Esophagus (tissue), 2 donors: ENCODE measurements at regions not wholly inside any gene's neighbourhood (a gene's known extent, or its start where the extent isn't known, plus 50 kb on each side); places are given as distances from the start of the nearest gene placed in this dataset.
A peak's percentile ranks its signal among the peaks of the same experiment; 100 is the strongest.

Experiments
- H3K27ac ChIP-seq, 2 donors: one replicate each; pipeline ENCODE4 v1.5.1; 2013; ENCODE audit warnings: low read depth in 2 of 2, mild to moderate bottlenecking in 2 of 2, inconsistent platforms in 1 of 2, low read length in 1 of 2, moderate library complexity in 1 of 2
- H3K27me3 ChIP-seq, 2 donors: one replicate each; pipeline ENCODE4 v1.6.1; 2013; ENCODE audit warnings: low read length in 2 of 2, control low read depth in 1 of 2, mild to moderate bottlenecking in 1 of 2; ENCODE audit not compliant: insufficient read depth in 2 of 2, control insufficient read depth in 1 of 2
- H3K36me3 ChIP-seq, 2 donors: one replicate each; pipeline ENCODE4 v1.6.1; 2013; ENCODE audit warnings: low read length in 1 of 2; ENCODE audit not compliant: control insufficient read depth in 2 of 2, insufficient read depth in 2 of 2
- H3K4me1 ChIP-seq, 2 donors: one replicate each; pipeline ENCODE4 v1.6.1; 2013; ENCODE audit warnings: low read length in 1 of 2; ENCODE audit not compliant: control insufficient read depth in 2 of 2, insufficient read depth in 2 of 2
- H3K4me3 ChIP-seq, 2 donors: one replicate each; pipeline ENCODE4 v1.5.1; 2013; ENCODE audit warnings: low read length in 2 of 2, mild to moderate bottlenecking in 2 of 2, low read depth in 1 of 2, moderate library complexity in 1 of 2
- H3K9me3 ChIP-seq, 2 donors: one replicate each; pipeline ENCODE4 v1.6.1; 2013; ENCODE audit warnings: mild to moderate bottlenecking in 2 of 2, low read depth in 1 of 2, low read length in 1 of 2, moderate library complexity in 1 of 2; ENCODE audit not compliant: control insufficient read depth in 2 of 2, insufficient read depth in 1 of 2
- WGBS, 2 donors: extraction: QIAGEN DNeasy Blood & Tissue Kit; methylation state at CpG; one replicate each; pipeline ENCODE4 v1.1.7; 2013; 5-methylcytosine and 5-hydroxymethylcytosine counted together
- donor health status: healthy with polysubstance abuse.
- donor health status: Bipolar disorder and iron deficiency.

- Histone ChIP-seq H3K4me1 (peaks cover 0 to 2% of the 10 kb centered on the region in 2 donors), H3K9me3 (no peaks in the 10 kb centered on the region), H3K27me3 (no peaks in the 10 kb centered on the region), H3K4me3 (no peak overlapping the region), H3K27ac (no peak overlapping the region), H3K36me3 (no peaks in the 10 kb centered on the region)
Measured at GRCh38 chr19:46911456-46911855, 50.7 kb downstream of the ARHGAP35 start.

- Histone ChIP-seq H3K4me1 (peaks cover 0 to 2% of the 10 kb centered on the region in 2 donors), H3K36me3 (no peaks in the 10 kb centered on the region), H3K4me3 (no peak overlapping the region), H3K9me3 (no peaks in the 10 kb centered on the region), H3K27ac (peak overlapping the region in 1 of 2 donors; percentile 13), H3K27me3 (no peaks in the 10 kb centered on the region)
- 77 to 81% methylated on average over 6 of the region's 6 CpGs for WGBS, 2 donors
Measured at GRCh38 chr19:46913198-46913851, 52.5 kb downstream of the ARHGAP35 start.

GRCh38 chr19:46913852-46914430, 53.1 kb downstream of the ARHGAP35 start:
- no peak overlapping the region for H3K4me3 ChIP-seq
- no peaks in the 10 kb centered on the region for H3K9me3 ChIP-seq
- 52 to 56% methylated on average over 4 of the region's 4 CpGs for WGBS, 2 donors
- H3K36me3 ChIP-seq, result peaks cover 0 to 5% of the 10 kb centered on the region in 2 donors
- H3K4me1 ChIP-seq, result peaks cover 0 to 2% of the 10 kb centered on the region in 2 donors
- H3K27me3 ChIP-seq, result no peaks in the 10 kb centered on the region
- no peak overlapping the region for H3K27ac ChIP-seq

GRCh38 chr19:46915386-46915785, 54.6 kb downstream of the ARHGAP35 start:
- no peak overlapping the region for H3K4me3 ChIP-seq
- H3K27me3 ChIP-seq, result no peaks in the 10 kb centered on the region
- H3K36me3 ChIP-seq, result peaks cover 2 to 13% of the 10 kb centered on the region in 2 donors
- 65 to 76% methylated on average over 2 of the region's 2 CpGs for WGBS, 2 donors
- H3K27ac ChIP-seq, result no peak overlapping the region
- no peaks in the 10 kb centered on the region for H3K9me3 ChIP-seq
- peaks cover 0 to 2% of the 10 kb centered on the region in 2 donors for H3K4me1 ChIP-seq

- Histone ChIP-seq H3K4me1 (peaks cover 0 to 2% of the 10 kb centered on the region in 2 donors), H3K27ac (no peak overlapping the region), H3K9me3 (no peaks in the 10 kb centered on the region), H3K27me3 (no peaks in the 10 kb centered on the region), H3K4me3 (no peak overlapping the region), H3K36me3 (peaks cover 2 to 18% of the 10 kb centered on the region in 2 donors)
- 93 to 94% methylated on average over 5 of the region's 5 CpGs for WGBS, 2 donors
Measured at GRCh38 chr19:46917002-46917401, 56.2 kb downstream of the ARHGAP35 start.

- H3K27me3 ChIP-seq, result no peaks in the 10 kb centered on the region
- H3K9me3 ChIP-seq, result no peaks in the 10 kb centered on the region
- no peak overlapping the region for H3K27ac ChIP-seq
- peaks cover under 1 to 2% of the 10 kb centered on the region in 2 donors for H3K4me1 ChIP-seq
- peaks cover 2 to 22% of the 10 kb centered on the region in 2 donors for H3K36me3 ChIP-seq
- no peak overlapping the region for H3K4me3 ChIP-seq
- 78 to 83% methylated on average over 8 of the region's 8 CpGs for WGBS, 2 donors
Measured at GRCh38 chr19:46919324-46919723, 58.5 kb downstream of the ARHGAP35 start.

- H3K27ac ChIP-seq, result no peak overlapping the region
- no peaks in the 10 kb centered on the region for H3K27me3 ChIP-seq
- H3K36me3 ChIP-seq, result peaks cover 2 to 22% of the 10 kb centered on the region in 2 donors
- peaks cover 3 to 8% of the 10 kb centered on the region in 2 donors for H3K4me1 ChIP-seq
- H3K9me3 ChIP-seq, result no peaks in the 10 kb centered on the region
- WGBS, 2 donors, result 68 to 72% methylated on average over 14 of the region's 14 CpGs
- no peak overlapping the region for H3K4me3 ChIP-seq
Measured at GRCh38 chr19:46920362-46920761, 59.6 kb downstream of the ARHGAP35 start.

GRCh38 chr19:46921071-46921470, 60.3 kb downstream of the ARHGAP35 start:
- H3K4me3 ChIP-seq, result no peak overlapping the region
- H3K27me3 ChIP-seq, result no peaks in the 10 kb centered on the region
- H3K36me3 ChIP-seq, result peaks cover 2 to 22% of the 10 kb centered on the region in 2 donors
- H3K9me3 ChIP-seq, result no peaks in the 10 kb centered on the region
- H3K27ac ChIP-seq, result no peak overlapping the region
- 93 to 96% methylated on average over 7 of the region's 7 CpGs for WGBS, 2 donors
- H3K4me1 ChIP-seq, result peaks cover 3 to 11% of the 10 kb centered on the region in 2 donors

GRCh38 chr19:46922465-46922864, 61.7 kb downstream of the ARHGAP35 start:
- H3K4me3 ChIP-seq, result no peak overlapping the region
- 96 to 99% methylated on average over 3 of the region's 3 CpGs for WGBS, 2 donors
- H3K27ac ChIP-seq, result no peak overlapping the region
- H3K27me3 ChIP-seq, result no peaks in the 10 kb centered on the region
- peaks cover 2 to 22% of the 10 kb centered on the region in 2 donors for H3K36me3 ChIP-seq
- no peaks in the 10 kb centered on the region for H3K9me3 ChIP-seq
- H3K4me1 ChIP-seq, result peaks cover 6 to 14% of the 10 kb centered on the region in 2 donors
